Activated naive CD4-positive, alpha-beta T cell treated with anti-CD3 and anti-CD28 coated beads, Interleukin-2, amount 10 ng/mL, durations not matched to agents 7 days and 5 days (primary cell): ENCODE measurements at regions not wholly inside any gene's neighbourhood (a gene's known extent, or its start where the extent isn't known, plus 50 kb on each side); places are given as distances from the start of the nearest gene placed in this dataset.
"Not testable (repeated sequence)": the region's sequence is repeated elsewhere in the genome, so short reads cannot be mapped to it uniquely, and the experiment has no call there.

ENCODE experiments used
- CTCF ChIA-PET: fragments of 350-600 bp; sonication (Branson Sonifier 250); formaldehyde crosslinking; loops from one replicate; lab custom pipeline; 2021; ENCODE audit warnings: antibody characterized with exemption; lab: Charles Lee
- DNase-seq: peaks from one replicate; pipeline ENCODE4 v3.0.0-alpha.2; 2020
- H3K27ac Mint-ChIP-seq: one replicate; pipeline ENCODE4 v1.8.0; 2021; ENCODE audit warnings: mild to moderate bottlenecking, moderate library complexity, mixed read lengths
- H3K27me3 Mint-ChIP-seq: one replicate; pipeline ENCODE4 v1.8.0; 2021; ENCODE audit warnings: mild to moderate bottlenecking, mixed read lengths
- H3K36me3 Mint-ChIP-seq: one replicate; pipeline ENCODE4 v1.8.0; 2021; ENCODE audit warnings: mixed read lengths
- H3K4me1 Mint-ChIP-seq: one replicate; pipeline ENCODE4 v1.8.0; 2021; ENCODE audit warnings: mixed read lengths
- H3K4me3 Mint-ChIP-seq: one replicate; pipeline ENCODE4 v1.8.0; 2021; ENCODE audit warnings: mild to moderate bottlenecking, moderate library complexity, mixed read lengths
- H3K9me3 Mint-ChIP-seq: one replicate; pipeline ENCODE4 v1.8.0; 2021; ENCODE audit warnings: mixed read lengths

DNA sequence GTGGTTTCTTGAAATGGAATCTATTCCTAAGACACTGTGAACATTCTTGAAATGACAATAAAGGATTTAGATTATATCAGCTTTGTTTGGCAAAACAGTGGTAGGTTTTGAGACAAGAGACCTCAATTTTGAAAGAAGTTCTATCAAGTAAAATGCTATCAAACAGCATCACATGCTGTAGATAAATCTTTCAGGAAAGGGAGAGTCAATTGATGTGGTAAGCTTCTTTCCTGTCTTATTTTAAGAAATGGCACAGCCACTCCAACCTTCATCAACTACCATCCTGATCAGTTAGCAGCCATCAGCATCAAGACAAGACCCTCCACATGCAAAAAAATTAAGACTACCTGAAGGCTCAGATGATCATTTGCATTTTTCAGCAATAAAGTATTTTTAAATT is 495.4 kb downstream of the TRIB2 start:
- no peak overlapping the region for H3K27ac Mint-ChIP-seq
- H3K36me3 Mint-ChIP-seq = no peaks in the 10 kb centered on the region
- peaks cover 6% of the 10 kb centered on the region for H3K4me1 Mint-ChIP-seq
- H3K4me3 Mint-ChIP-seq = no peak overlapping the region
- H3K9me3 Mint-ChIP-seq = no peaks in the 10 kb centered on the region
- DNase-seq = no peak
- no peaks in the 10 kb centered on the region for H3K27me3 Mint-ChIP-seq
- CTCF ChIA-PET = no interaction called here

DNA sequence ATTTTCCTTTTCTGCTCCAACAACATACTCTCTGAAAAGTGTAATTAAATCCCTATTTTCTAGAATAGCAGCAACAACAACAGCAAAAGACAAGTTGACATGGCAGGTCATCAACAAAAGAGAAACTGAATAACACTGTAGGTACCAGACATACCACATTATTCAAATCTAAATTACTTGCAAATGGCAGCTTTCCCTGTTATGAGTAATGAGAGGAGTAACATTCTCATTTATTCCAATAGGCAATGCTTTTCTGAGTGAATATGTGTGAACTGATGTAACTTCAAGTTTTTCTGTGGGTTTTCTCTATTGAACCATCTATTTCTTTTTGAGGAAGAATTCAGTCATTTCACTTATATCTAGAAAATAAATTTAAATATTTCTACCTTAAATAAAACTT is 501.5 kb downstream of the TRIB2 start:
- no peaks in the 10 kb centered on the region for H3K36me3 Mint-ChIP-seq
- H3K4me3 Mint-ChIP-seq = no peak overlapping the region
- H3K4me1 Mint-ChIP-seq = no peaks in the 10 kb centered on the region
- H3K27ac Mint-ChIP-seq = no peak overlapping the region
- H3K9me3 Mint-ChIP-seq = no peaks in the 10 kb centered on the region
- CTCF ChIA-PET = no interaction called here
- no peaks in the 10 kb centered on the region for H3K27me3 Mint-ChIP-seq
- DNase-seq = no peak

DNA sequence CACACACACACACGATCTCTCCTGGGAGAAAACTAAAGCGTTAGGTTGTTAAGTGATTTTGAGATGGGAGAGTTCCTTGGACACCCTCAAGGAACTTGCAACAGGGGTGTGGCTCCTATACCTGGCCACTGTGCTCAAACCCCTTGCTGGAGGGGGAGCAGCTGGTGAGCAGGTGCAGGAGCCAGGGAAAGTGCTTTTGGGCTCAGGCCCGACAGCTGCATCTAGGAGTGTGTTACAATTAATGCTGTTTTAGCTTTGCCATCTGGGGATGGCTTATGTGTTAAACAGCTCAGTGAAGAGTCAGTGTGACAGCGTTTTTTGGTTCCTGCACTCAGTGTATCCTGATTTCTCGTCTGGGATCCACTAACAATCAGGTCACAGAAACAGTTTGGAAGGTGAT is 510.8 kb downstream of the TRIB2 start:
- DNase-seq = no peak
- Mint-ChIP-seq H3K9me3 (no peaks in the 10 kb centered on the region), H3K27me3 (no peaks in the 10 kb centered on the region), H3K4me3 (no peak overlapping the region), H3K4me1 (no peaks in the 10 kb centered on the region), H3K27ac (no peak overlapping the region), H3K36me3 (no peaks in the 10 kb centered on the region)
- CTCF ChIA-PET = no interaction called here

DNA sequence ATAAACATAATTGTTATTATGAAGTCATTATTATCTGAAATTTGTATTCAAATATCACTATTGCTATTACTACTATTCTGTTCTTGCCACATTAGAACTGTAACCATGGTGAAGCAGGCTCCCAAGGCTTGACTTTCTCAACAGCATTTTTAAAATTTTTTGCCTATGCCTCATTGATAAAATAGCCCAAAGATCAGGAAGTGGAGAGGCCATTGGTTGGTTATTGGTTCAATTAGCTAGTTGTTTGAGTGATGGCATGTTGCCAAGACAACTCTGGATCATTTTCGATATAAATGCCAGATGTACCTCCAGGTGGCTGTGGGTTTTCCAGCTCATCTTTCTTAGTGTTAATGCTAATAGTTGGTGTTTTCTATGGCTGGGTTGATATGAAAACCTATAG is 513.5 kb downstream of the TRIB2 start:
- Mint-ChIP-seq H3K36me3 (no peaks in the 10 kb centered on the region), H3K9me3 (no peaks in the 10 kb centered on the region), H3K27me3 (no peaks in the 10 kb centered on the region), H3K4me3 (no peak overlapping the region), H3K27ac (no peak overlapping the region), H3K4me1 (no peaks in the 10 kb centered on the region)
- DNase-seq = no peak
- CTCF ChIA-PET = no interaction called here

DNA sequence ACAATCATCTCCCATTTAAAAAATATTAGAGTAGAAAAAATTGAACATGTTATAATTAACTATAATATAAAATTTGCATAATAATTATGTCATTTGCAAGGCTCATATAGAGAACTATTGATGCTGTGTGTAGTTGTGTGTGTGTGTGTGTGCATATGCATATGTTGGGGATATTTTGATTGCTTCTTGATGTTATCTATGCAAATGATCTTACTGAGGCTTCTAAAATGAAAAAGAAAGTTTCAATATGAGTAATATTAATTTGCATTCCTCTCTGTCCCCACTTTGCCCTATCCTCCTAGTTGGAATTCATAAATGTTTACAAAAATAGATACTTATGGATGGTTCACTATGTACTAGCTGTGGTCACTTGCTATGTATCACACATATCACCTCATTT is 523.3 kb downstream of the TRIB2 start:
- DNase-seq = no peak
- CTCF ChIA-PET = no interaction called here
- Mint-ChIP-seq H3K9me3 (no peaks in the 10 kb centered on the region), H3K27ac (no peak overlapping the region), H3K36me3 (no peaks in the 10 kb centered on the region), H3K27me3 (no peaks in the 10 kb centered on the region), H3K4me3 (no peak overlapping the region), H3K4me1 (no peaks in the 10 kb centered on the region)

DNA sequence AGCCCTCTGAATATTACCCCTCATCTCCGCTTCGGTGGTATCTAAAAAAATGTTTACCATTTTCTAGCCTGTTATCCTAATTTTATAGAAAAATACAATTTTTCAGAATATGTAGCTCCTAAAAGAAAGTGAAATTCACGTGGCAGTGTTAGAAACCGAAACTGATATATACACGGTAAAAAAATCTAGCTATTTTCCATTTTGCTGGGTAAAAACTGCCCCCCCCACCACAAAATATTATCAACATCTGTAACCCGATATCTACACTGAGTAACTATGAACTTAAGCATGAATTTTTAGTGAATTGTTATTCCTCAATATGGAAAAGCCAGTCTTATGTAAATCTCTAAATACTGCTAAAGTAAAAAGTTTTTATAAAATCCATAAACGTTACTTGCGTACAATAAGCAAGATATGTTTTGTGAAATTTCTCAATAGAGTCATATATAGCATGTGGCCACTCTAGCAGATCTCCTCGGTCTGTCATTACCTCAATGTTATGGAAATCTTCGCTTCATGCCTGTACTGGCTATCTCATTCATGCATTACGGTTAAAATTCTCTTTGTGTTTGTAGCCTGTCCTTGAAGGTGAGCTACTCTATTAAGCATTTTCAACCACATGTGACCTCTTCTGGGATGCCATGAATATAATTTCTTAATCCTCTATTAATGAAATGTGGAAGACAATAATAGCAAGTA is 524.2 kb downstream of the TRIB2 start:
- no peak overlapping the region for H3K4me3 Mint-ChIP-seq
- H3K27ac Mint-ChIP-seq = no peak overlapping the region
- no peaks in the 10 kb centered on the region for H3K36me3 Mint-ChIP-seq
- no peaks in the 10 kb centered on the region for H3K9me3 Mint-ChIP-seq
- no peak for DNase-seq
- CTCF ChIA-PET = no interaction called here
- no peaks in the 10 kb centered on the region for H3K4me1 Mint-ChIP-seq
- no peaks in the 10 kb centered on the region for H3K27me3 Mint-ChIP-seq

DNA sequence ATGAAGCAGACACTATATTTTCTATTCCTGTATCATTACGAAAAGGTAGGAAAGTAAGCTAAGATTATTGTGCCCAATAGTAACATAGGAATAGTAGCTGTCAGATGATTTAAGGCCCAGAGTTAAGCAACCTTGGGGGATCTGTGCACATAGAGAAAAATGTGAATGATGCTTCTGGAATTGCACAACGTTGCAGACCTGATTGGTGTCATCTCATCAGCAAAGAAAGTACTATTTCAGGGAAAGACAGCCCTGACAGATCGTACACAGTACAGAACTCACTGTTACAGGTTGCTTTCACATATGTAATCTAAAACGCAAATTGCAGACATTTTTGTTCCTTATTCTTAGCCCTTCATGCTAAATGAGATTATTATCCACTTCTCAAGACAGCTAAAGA is 535.9 kb downstream of the TRIB2 start:
- no peaks in the 10 kb centered on the region for H3K4me1 Mint-ChIP-seq
- CTCF ChIA-PET = no interaction called here
- H3K27me3 Mint-ChIP-seq = no peaks in the 10 kb centered on the region
- no peak overlapping the region for H3K27ac Mint-ChIP-seq
- H3K4me3 Mint-ChIP-seq = no peak overlapping the region
- H3K9me3 Mint-ChIP-seq = no peaks in the 10 kb centered on the region
- DNase-seq = no peak
- H3K36me3 Mint-ChIP-seq = no peaks in the 10 kb centered on the region

DNA sequence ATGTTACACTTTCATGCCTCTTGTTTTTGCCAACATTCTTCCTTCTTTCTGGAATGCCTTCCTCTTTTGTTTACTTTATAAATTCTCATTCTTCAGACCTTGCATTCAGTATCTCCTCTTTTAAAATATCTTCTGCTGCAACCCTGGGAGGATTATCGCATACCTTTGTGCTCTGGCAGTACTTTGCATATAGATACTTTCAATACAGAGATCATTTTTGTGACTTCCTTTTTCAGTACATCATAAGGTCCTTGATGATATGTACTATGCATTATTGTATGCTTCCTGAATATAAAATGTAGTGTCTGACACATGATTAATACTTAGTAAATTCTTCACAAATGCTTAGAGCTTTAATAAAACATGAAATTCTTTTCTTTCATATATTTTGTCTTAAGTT is 538.7 kb downstream of the TRIB2 start:
- Mint-ChIP-seq H3K4me3 (no peak overlapping the region), H3K4me1 (no peaks in the 10 kb centered on the region), H3K27me3 (no peaks in the 10 kb centered on the region), H3K27ac (no peak overlapping the region), H3K36me3 (no peaks in the 10 kb centered on the region), H3K9me3 (no peaks in the 10 kb centered on the region)
- CTCF ChIA-PET = no interaction called here
- no peak for DNase-seq

DNA sequence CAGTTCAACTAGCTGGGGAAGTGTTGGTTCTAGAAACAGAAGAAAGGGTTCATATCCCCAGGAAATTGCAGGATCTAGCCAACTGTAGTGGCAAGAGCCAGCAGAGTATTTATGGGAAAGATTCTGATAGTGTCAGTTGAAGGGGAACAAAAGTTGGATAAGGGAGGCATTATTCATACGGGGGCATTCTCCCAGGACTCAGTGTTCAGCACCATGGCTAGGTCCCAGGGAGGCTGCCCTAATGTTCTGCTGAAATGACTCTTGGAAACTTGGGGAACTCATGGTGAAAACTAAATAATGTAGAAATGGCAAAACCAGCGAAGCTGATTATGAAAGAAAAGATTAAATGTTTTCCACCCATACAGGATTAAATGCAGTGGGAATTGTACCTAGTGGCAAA is 543.7 kb downstream of the TRIB2 start:
- CTCF ChIA-PET = no interaction called here
- Mint-ChIP-seq H3K27ac (no peak overlapping the region), H3K36me3 (no peaks in the 10 kb centered on the region), H3K27me3 (no peaks in the 10 kb centered on the region), H3K9me3 (no peaks in the 10 kb centered on the region), H3K4me3 (no peak overlapping the region), H3K4me1 (no peaks in the 10 kb centered on the region)
- no peak for DNase-seq

DNA sequence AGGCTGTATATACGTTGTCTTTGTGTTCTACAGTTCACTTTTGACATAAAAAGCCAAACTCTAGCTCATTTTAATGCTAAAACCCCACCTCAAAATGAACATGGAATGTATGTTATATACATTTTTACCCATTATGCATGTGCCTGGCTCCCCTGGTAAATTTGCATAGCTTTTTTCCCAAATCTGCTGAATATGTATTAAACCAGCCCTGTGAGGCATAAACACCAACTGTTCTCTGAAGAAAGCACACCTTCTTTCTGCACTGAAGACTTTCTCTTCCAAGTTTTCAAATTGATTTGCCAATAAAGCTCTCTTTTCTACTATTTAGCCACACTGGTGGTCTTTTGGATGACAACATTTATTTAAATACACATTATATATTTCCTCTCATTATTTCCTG is 549.4 kb downstream of the TRIB2 start:
- Mint-ChIP-seq H3K4me3 (no peak overlapping the region), H3K27ac (no peak overlapping the region), H3K4me1 (no peaks in the 10 kb centered on the region), H3K36me3 (no peaks in the 10 kb centered on the region), H3K9me3 (no peaks in the 10 kb centered on the region), H3K27me3 (no peaks in the 10 kb centered on the region)
- CTCF ChIA-PET = no interaction called here
- no peak for DNase-seq

DNA sequence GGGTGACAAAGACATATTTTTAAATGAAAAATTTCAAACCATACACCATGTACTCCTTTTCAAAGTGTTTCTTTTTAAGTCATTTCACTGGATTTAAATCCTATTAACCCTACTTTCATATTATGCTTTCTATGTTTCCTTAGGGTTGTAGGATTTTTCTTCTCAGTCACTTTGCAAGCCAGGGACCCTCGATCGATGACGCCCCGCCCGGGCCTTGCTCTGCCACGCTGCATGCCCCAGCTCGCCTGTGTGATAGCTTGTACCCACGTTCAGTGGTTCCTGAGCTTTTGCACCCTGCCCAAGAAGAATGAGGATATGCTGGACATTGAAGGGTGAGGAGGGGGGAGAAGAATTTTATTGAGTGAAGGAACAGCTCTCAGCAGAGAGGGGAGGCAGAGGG is 568.0 kb downstream of the TRIB2 start:
- Mint-ChIP-seq H3K4me1 (no peaks in the 10 kb centered on the region), H3K27me3 (no peaks in the 10 kb centered on the region), H3K27ac (no peak overlapping the region), H3K9me3 (no peaks in the 10 kb centered on the region), H3K36me3 (no peaks in the 10 kb centered on the region), H3K4me3 (no peak overlapping the region)
- CTCF ChIA-PET = no interaction called here
- DNase-seq = no peak

DNA sequence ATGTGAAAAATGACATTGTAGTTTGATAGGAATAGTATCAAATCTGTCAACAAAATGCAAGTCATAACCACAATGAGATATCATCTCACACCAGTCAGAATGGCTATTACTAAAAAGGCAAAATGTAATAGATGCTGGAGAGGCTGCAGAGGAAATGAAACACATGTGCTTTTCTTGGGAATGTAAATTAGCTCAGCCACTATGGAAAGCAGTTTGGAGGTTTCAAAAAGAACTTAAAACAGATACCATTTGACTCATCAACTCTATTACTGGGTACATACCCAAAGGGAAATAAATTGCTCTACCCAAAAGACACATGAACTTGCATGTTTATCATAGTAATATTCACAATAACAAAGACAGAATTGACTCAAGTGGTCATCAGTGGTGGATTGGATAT is 572.6 kb downstream of the TRIB2 start:
- Mint-ChIP-seq H3K4me1 (no peaks in the 10 kb centered on the region), H3K36me3 (no peaks in the 10 kb centered on the region), H3K9me3 (no peaks in the 10 kb centered on the region), H3K27ac (no peak overlapping the region), H3K4me3 (no peak overlapping the region), H3K27me3 (no peaks in the 10 kb centered on the region)
- CTCF ChIA-PET = no interaction called here
- no peak for DNase-seq

DNA sequence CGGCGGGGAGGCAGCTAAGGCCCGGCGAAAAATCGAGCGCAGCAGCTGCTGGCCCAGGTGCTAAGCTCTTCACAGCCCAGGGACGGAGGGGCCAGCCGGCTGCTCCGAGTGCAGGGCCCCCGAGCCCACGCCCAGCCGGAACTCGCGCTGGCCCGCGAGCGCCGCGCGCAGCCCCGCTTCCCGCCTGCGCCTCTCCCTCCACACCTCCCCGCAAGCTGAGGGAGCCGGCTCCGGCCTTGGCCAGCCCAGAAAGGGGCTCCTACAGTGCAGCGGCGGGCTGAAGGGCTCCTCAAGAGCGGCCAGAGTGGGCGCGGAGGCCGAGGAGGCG is 591.7 kb downstream of the TRIB2 start:
- H3K4me1 Mint-ChIP-seq, H3K9me3 Mint-ChIP-seq, DNase-seq, CTCF ChIA-PET, H3K4me3 Mint-ChIP-seq, H3K36me3 Mint-ChIP-seq, H3K27ac Mint-ChIP-seq, H3K27me3 Mint-ChIP-seq: not testable (repeated sequence)

DNA sequence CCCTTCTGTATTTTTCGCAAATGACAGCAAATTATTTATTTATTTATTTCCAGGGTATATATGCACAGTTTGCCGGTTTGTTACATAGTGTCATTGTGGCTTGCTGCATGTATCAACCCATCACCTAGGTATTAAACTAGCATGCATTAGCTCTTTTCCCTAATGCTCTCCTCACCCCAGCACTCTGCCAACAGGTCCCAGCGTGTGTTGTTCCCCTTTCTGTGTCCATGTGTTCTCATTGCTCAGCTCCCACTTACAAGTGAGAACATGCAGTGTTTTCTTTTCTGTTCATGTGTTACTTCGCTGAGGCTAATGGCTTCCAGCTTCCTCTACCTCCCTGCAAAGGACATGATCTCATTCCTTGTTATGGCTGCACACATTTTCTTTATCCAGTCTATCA is 592.3 kb downstream of the TRIB2 start:
- H3K4me1 Mint-ChIP-seq = no peaks in the 10 kb centered on the region

DNA sequence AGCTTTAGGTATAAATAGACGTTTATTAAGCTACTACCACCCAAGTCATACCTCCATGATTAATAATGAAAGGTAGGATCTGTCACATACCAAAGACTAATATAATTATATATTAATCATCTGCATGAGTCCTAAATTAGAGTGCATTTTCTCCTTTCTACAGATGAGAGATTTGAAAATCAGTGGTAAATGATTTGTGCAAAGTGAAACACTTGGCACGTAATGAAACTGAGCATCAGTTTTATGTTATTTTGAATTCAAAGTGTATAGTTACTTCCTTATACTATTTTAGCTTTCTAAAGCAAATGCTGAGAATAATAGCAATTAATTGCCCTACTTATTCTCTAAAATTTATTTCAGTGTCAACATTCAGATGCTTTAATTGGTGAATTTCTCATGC is 615.3 kb downstream of the TRIB2 start:
- DNase-seq = no peak
- H3K27me3 Mint-ChIP-seq = no peaks in the 10 kb centered on the region
- H3K9me3 Mint-ChIP-seq = no peaks in the 10 kb centered on the region
- CTCF ChIA-PET = no interaction called here
- no peak overlapping the region for H3K27ac Mint-ChIP-seq
- H3K4me1 Mint-ChIP-seq = no peaks in the 10 kb centered on the region
- no peaks in the 10 kb centered on the region for H3K36me3 Mint-ChIP-seq
- no peak overlapping the region for H3K4me3 Mint-ChIP-seq

More for the DNA sequence above, 592.3 kb downstream of the TRIB2 start:
- no peaks in the 10 kb centered on the region for H3K36me3 Mint-ChIP-seq
- peaks cover 5% of the 10 kb centered on the region for H3K9me3 Mint-ChIP-seq
- no peaks in the 10 kb centered on the region for H3K27me3 Mint-ChIP-seq
- CTCF ChIA-PET = no interaction called here
- no peak for DNase-seq
- no peak overlapping the region for H3K27ac Mint-ChIP-seq
- no peak overlapping the region for H3K4me3 Mint-ChIP-seq

DNA sequence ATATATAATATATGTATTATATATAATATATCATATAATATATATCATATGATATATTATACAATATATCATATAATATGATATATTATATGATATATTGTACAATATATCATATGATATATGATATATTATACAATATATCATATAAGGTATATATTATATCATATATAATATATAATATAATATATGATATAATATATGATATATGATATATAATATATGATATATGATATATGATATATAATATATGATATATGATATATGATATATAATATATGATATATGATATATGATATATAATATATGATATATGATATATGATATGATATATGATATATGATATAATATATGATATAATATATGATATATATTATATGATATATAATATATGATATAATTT is 617.3 kb downstream of the TRIB2 start:
- CTCF ChIA-PET, H3K4me1 Mint-ChIP-seq, H3K4me3 Mint-ChIP-seq, H3K27ac Mint-ChIP-seq, H3K27me3 Mint-ChIP-seq, H3K36me3 Mint-ChIP-seq, DNase-seq, H3K9me3 Mint-ChIP-seq: not testable (repeated sequence)
